SU-DHL-6 (cell line): ENCODE measurements at regions not wholly inside any gene's neighbourhood (a gene's known extent, or its start where the extent isn't known, plus 50 kb on each side); places are given as distances from the start of the nearest gene placed in this dataset.

Source experiments
- CTCF ChIP-seq: fragments of 200-600 bp; sonication (generic); IDR thresholded peaks from one replicate; pipeline ENCODE4 v1.5.1; 2017; ENCODE audit warnings: antibody characterized with exemption, mild to moderate bottlenecking, low read length, moderate library complexity; ENCODE audit not compliant: insufficient read depth, poor library complexity, severe bottlenecking
- EZH2phosphoT487 ChIP-seq: fragments of 200-600 bp; sonication (generic), shearing (Covaris generic); conservative IDR thresholded peaks from 2 replicates; pipeline ENCODE4 v1.6.1; 2018; ENCODE audit warnings: mild to moderate bottlenecking, antibody characterized with exemption, low read length, moderate library complexity, mixed read lengths

DNA sequence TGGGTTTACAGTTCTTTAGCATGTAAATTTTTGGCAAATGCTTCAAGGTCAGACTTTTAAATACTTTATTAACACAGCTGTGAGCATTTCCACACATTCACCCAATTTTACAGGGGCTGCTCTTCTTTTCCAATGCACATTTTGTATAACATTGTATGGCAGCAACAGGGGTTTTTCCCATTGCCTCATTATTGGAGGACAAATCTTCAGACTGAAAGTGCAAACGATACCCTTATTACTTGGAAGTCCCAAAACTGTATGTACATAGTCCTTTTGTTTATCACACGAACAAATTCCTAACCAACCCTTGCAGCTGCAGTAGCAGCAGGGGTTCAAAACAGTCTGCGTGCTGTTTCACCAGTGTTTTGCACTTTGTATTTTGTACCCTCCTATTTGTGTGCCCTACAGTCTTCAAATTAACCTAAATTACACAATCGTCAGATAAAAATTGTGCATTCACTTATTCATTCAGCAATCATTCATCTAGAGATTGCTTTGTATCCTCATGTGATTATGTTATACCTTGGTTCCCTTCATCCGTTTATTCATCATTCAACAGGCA lies 330.7 kb upstream of the RASGEF1B start:
- no peak for TF ChIP-seq CTCF
- TF ChIP-seq EZH2phosphoT487, result no peak
